ES-I3 (cell line): ENCODE measurements at regions not wholly inside any gene's neighbourhood (a gene's known extent, or its start where the extent isn't known, plus 50 kb on each side); places are given as distances from the start of the nearest gene placed in this dataset.

Source experiments
- H3K36me3 ChIP-seq: 2 replicates; pipeline ENCODE4 v1.6.1; 2013; ENCODE audit warnings: mild to moderate bottlenecking, low read length, control low read depth, moderate library complexity; ENCODE audit not compliant: insufficient read depth
- H3K4me1 ChIP-seq: 2 replicates; pipeline ENCODE4 v1.6.1; 2013; ENCODE audit warnings: mild to moderate bottlenecking, control low read depth, low read length; ENCODE audit not compliant: insufficient read depth
- H3K9ac ChIP-seq: 2 replicates; pipeline ENCODE4 v1.6.1; 2013; ENCODE audit warnings: low read depth, mild to moderate bottlenecking, low read length, moderate library complexity
- H3K9me3 ChIP-seq: 2 replicates; pipeline ENCODE4 v1.6.1; 2013; ENCODE audit warnings: mild to moderate bottlenecking, low read length, moderate library complexity; ENCODE audit not compliant: control insufficient read depth, insufficient read depth

GRCh38 chr10:10233229-10233628 lies 784.4 kb upstream of the CELF2 start:
- no peaks in the 10 kb centered on the region; the same call in none of the 2 replicates for H3K9me3 ChIP-seq
- no peaks in the 10 kb centered on the region for H3K36me3 ChIP-seq
- no peak overlapping the region for H3K9ac ChIP-seq
- no peaks in the 10 kb centered on the region for H3K4me1 ChIP-seq

- Histone ChIP-seq H3K4me1 (no peaks in the 10 kb centered on the region), H3K9me3 (no peaks in the 10 kb centered on the region; the same call in 1 of the 2 replicates), H3K36me3 (no peaks in the 10 kb centered on the region), H3K9ac (no peak overlapping the region)
Measured at GRCh38 chr10:10235003-10235402, 782.7 kb upstream of the CELF2 start.

GRCh38 chr10:10247585-10247984 lies 770.1 kb upstream of the CELF2 start:
- H3K9ac ChIP-seq = no peak overlapping the region
- no peaks in the 10 kb centered on the region for H3K36me3 ChIP-seq
- no peaks in the 10 kb centered on the region for H3K9me3 ChIP-seq
- H3K4me1 ChIP-seq = no peaks in the 10 kb centered on the region

- Histone ChIP-seq H3K9ac (no peak overlapping the region), H3K36me3 (no peaks in the 10 kb centered on the region), H3K4me1 (no peaks in the 10 kb centered on the region), H3K9me3 (no peaks in the 10 kb centered on the region; the same call in 1 of the 2 replicates)
Measured at GRCh38 chr10:10256860-10257259, 760.8 kb upstream of the CELF2 start.

GRCh38 chr10:10259013-10259412 lies 758.7 kb upstream of the CELF2 start:
- Histone ChIP-seq H3K36me3 (no peaks in the 10 kb centered on the region), H3K4me1 (no peaks in the 10 kb centered on the region), H3K9me3 (no peaks in the 10 kb centered on the region), H3K9ac (no peak overlapping the region)

- no peaks in the 10 kb centered on the region for H3K9me3 ChIP-seq
- H3K4me1 ChIP-seq = no peaks in the 10 kb centered on the region
- H3K9ac ChIP-seq = no peak overlapping the region
- no peaks in the 10 kb centered on the region for H3K36me3 ChIP-seq
Measured at GRCh38 chr10:10270126-10271050, 747.3 kb upstream of the CELF2 start.

- H3K4me1 ChIP-seq = no peaks in the 10 kb centered on the region
- no peak overlapping the region for H3K9ac ChIP-seq
- H3K9me3 ChIP-seq = no peaks in the 10 kb centered on the region
- H3K36me3 ChIP-seq = no peaks in the 10 kb centered on the region
Measured at GRCh38 chr10:10271639-10272192, 746.0 kb upstream of the CELF2 start.

GRCh38 chr10:10273661-10274060 lies 744.0 kb upstream of the CELF2 start:
- Histone ChIP-seq H3K9ac (no peak overlapping the region), H3K4me1 (no peaks in the 10 kb centered on the region), H3K36me3 (no peaks in the 10 kb centered on the region), H3K9me3 (no peaks in the 10 kb centered on the region)

GRCh38 chr10:10279906-10280305 lies 737.8 kb upstream of the CELF2 start:
- H3K4me1 ChIP-seq = no peaks in the 10 kb centered on the region
- no peak overlapping the region for H3K9ac ChIP-seq
- no peaks in the 10 kb centered on the region for H3K36me3 ChIP-seq
- no peaks in the 10 kb centered on the region for H3K9me3 ChIP-seq

GRCh38 chr10:10292501-10292900 lies 725.2 kb upstream of the CELF2 start:
- Histone ChIP-seq H3K36me3 (no peaks in the 10 kb centered on the region), H3K9ac (no peak overlapping the region), H3K9me3 (no peaks in the 10 kb centered on the region), H3K4me1 (peaks cover 14% of the 10 kb centered on the region)

GRCh38 chr10:10293041-10293440 lies 724.6 kb upstream of the CELF2 start:
- Histone ChIP-seq H3K36me3 (no peaks in the 10 kb centered on the region), H3K4me1 (peaks cover 14% of the 10 kb centered on the region), H3K9me3 (no peaks in the 10 kb centered on the region), H3K9ac (no peak overlapping the region)

- Histone ChIP-seq H3K9me3 (no peaks in the 10 kb centered on the region), H3K4me1 (peaks cover 14% of the 10 kb centered on the region), H3K9ac (no peak overlapping the region), H3K36me3 (no peaks in the 10 kb centered on the region)
Measured at GRCh38 chr10:10293481-10293951, 724.2 kb upstream of the CELF2 start.

GRCh38 chr10:10294184-10294880 lies 723.3 kb upstream of the CELF2 start:
- Histone ChIP-seq H3K4me1 (peaks cover 14% of the 10 kb centered on the region), H3K9ac (no peak overlapping the region), H3K36me3 (no peaks in the 10 kb centered on the region), H3K9me3 (no peaks in the 10 kb centered on the region)

- H3K9me3 ChIP-seq = no peaks in the 10 kb centered on the region
- H3K36me3 ChIP-seq = no peaks in the 10 kb centered on the region
- no peak overlapping the region for H3K9ac ChIP-seq
- H3K4me1 ChIP-seq = peaks cover 14% of the 10 kb centered on the region
Measured at GRCh38 chr10:10294881-10295529, 722.7 kb upstream of the CELF2 start.
